IPS-NIHi7 (cell line): ENCODE measurements at regions not wholly inside any gene's neighbourhood (a gene's known extent, or its start where the extent isn't known, plus 50 kb on each side); places are given as distances from the start of the nearest gene placed in this dataset.
A peak's percentile ranks its signal among the peaks of the same experiment; 100 is the strongest.

Source experiments
- DNase-seq: peaks from one replicate; pipeline ENCODE4 v3.0.0; 2012; ENCODE audit warnings: mixed read lengths; ENCODE audit errors: extremely low spot score

GRCh38 chr16:74094962-74095361 lies 201.7 kb upstream of the PSMD7 start:
- no peak for DNase-seq

- DNase-seq: no peak
These were observed 202.1 kb upstream of the PSMD7 start for GRCh38 chr16:74094514-74094913.

GRCh38 chr16:74092336-74092735 lies 204.3 kb upstream of the PSMD7 start:
- DNase-seq: no peak

GRCh38 chr16:74090871-74091270 lies 205.7 kb upstream of the PSMD7 start:
- no peak for DNase-seq

GRCh38 chr16:74083541-74083940 lies 213.1 kb upstream of the PSMD7 start:
- no peak for DNase-seq

- no peak for DNase-seq
These were observed 216.3 kb upstream of the PSMD7 start for GRCh38 chr16:74080311-74080710.

- DNase-seq: no peak
These were observed 217.4 kb upstream of the PSMD7 start for GRCh38 chr16:74079232-74079586.

- DNase-seq: no peak
These were observed 217.9 kb upstream of the PSMD7 start for GRCh38 chr16:74078511-74079231.

GRCh38 chr16:74076568-74076967 lies 220.0 kb upstream of the PSMD7 start:
- no peak for DNase-seq

- no peak for DNase-seq
These were observed 221.2 kb upstream of the PSMD7 start for GRCh38 chr16:74075393-74075792.

- no peak for DNase-seq
These were observed 223.2 kb upstream of the PSMD7 start for GRCh38 chr16:74073456-74073855.

- DNase-seq: no peak
These were observed 224.5 kb upstream of the PSMD7 start for GRCh38 chr16:74071996-74072535.

- DNase-seq: no peak
These were observed 226.4 kb upstream of the PSMD7 start for GRCh38 chr16:74070237-74070636.

- no peak for DNase-seq
These were observed 232.4 kb upstream of the PSMD7 start for GRCh38 chr16:74064120-74064735.

- DNase-seq: no peak
These were observed 242.8 kb upstream of the PSMD7 start for GRCh38 chr16:74053826-74054225.

- DNase-seq: no peak
These were observed 243.3 kb upstream of the PSMD7 start for GRCh38 chr16:74053312-74053711.

- no peak for DNase-seq
These were observed 244.6 kb upstream of the PSMD7 start for GRCh38 chr16:74052016-74052415.

- no peak for DNase-seq
These were observed 247.6 kb upstream of the PSMD7 start for GRCh38 chr16:74049027-74049426.

GRCh38 chr16:74046524-74046923 lies 250.1 kb upstream of the PSMD7 start:
- no peak for DNase-seq

- DNase-seq: no peak
These were observed 251.1 kb upstream of the PSMD7 start for GRCh38 chr16:74045513-74045912.

GRCh38 chr16:74035816-74036215 lies 260.8 kb upstream of the PSMD7 start:
- DNase-seq: peak; percentile 48

GRCh38 chr16:74034862-74035261 lies 261.8 kb upstream of the PSMD7 start:
- DNase-seq: peak; percentile 49

GRCh38 chr16:74034200-74034599 lies 262.4 kb upstream of the PSMD7 start:
- no peak for DNase-seq
